HG03196 (cell line): ENCODE measurements at regions not wholly inside any gene's neighbourhood (a gene's known extent, or its start where the extent isn't known, plus 50 kb on each side); places are given as distances from the start of the nearest gene placed in this dataset.

Experiments used
- ATAC-seq: cut with Tn5 transposase; IDR thresholded peaks from one replicate; pipeline ENCODE4 v1.9.1; 2021; ENCODE audit not compliant: unreplicated experiment

GRCh38 chr7:94054130-94054529 lies 50.0 kb upstream of the BET1 start:
- ATAC-seq, result no peak

GRCh38 chr7:94055963-94056362 lies 51.8 kb upstream of the BET1 start:
- no peak for ATAC-seq

GRCh38 chr7:94056796-94057207 lies 52.6 kb upstream of the BET1 start:
- ATAC-seq, result no peak

GRCh38 chr7:94057955-94058354 lies 53.8 kb upstream of the BET1 start:
- ATAC-seq, result no peak

GRCh38 chr7:94059746-94060145 lies 55.6 kb upstream of the BET1 start:
- ATAC-seq, result no peak

GRCh38 chr7:94060752-94061151 lies 56.6 kb upstream of the BET1 start:
- no peak for ATAC-seq

- no peak for ATAC-seq
Observed at GRCh38 chr7:94061326-94061725, 57.2 kb upstream of the BET1 start.

GRCh38 chr7:94062372-94062771 lies 58.2 kb upstream of the BET1 start:
- no peak for ATAC-seq

GRCh38 chr7:94064541-94065191 lies 60.5 kb upstream of the BET1 start:
- ATAC-seq, result no peak

GRCh38 chr7:94067047-94067446 lies 62.9 kb upstream of the BET1 start:
- ATAC-seq, result no peak

- ATAC-seq, result no peak
Observed at GRCh38 chr7:94067506-94067905, 63.4 kb upstream of the BET1 start.

GRCh38 chr7:94069162-94069739 lies 65.1 kb upstream of the BET1 start:
- peak; percentile 63 for ATAC-seq

- ATAC-seq, result no peak
Observed at GRCh38 chr7:94080551-94080950, 76.4 kb upstream of the BET1 start.

- ATAC-seq, result no peak
Observed at GRCh38 chr7:94082126-94082525, 78.0 kb upstream of the BET1 start.

- ATAC-seq, result peak; percentile 96
Observed at GRCh38 chr7:94087664-94088352, 83.7 kb upstream of the BET1 start.

- ATAC-seq, result no peak
Observed at GRCh38 chr7:94088560-94088959, 84.4 kb upstream of the BET1 start.

GRCh38 chr7:94089806-94090205 lies 85.7 kb upstream of the BET1 start:
- ATAC-seq, result no peak

GRCh38 chr7:94092980-94093379 lies 88.8 kb upstream of the BET1 start:
- ATAC-seq, result no peak

- no peak for ATAC-seq
Observed at GRCh38 chr7:94094298-94094697, 90.1 kb upstream of the BET1 start.

- no peak for ATAC-seq
Observed at GRCh38 chr7:94095316-94096009, 91.3 kb upstream of the BET1 start.

- no peak for ATAC-seq
Observed at GRCh38 chr7:94099679-94100078, 95.5 kb upstream of the BET1 start.
